T-cell (primary cell): ENCODE measurements at regions not wholly inside any gene's neighbourhood (a gene's known extent, or its start where the extent isn't known, plus 50 kb on each side); places are given as distances from the start of the nearest gene placed in this dataset.
"Not testable (repeated sequence)": the region's sequence is repeated elsewhere in the genome, so short reads cannot be mapped to it uniquely, and the experiment has no call there.

ENCODE experiments used
- ATAC-seq, 4 experiments: fragments of 200-7000 bp in 3 of 4; fragments of 150-1000 bp in 1 of 4; cut with Tn5 transposase; replicated peaks in 1 of 4; 1 replicate in 3 of 4; 2 replicates in 1 of 4; pipeline ENCODE4 v1.10.0; 2021; ENCODE audit warnings: moderate library complexity in 3 of 4, mild to moderate bottlenecking in 2 of 4, moderate number of reproducible peaks in 1 of 4
- CTCF ChIA-PET, 2 donors: fragments of 300-600 bp; sonication (Branson Sonifier 250); formaldehyde crosslinking; loops; one replicate each; lab custom pipeline; 2022; ENCODE audit warnings: antibody characterized with exemption in 2 of 2; lab: Charles Lee
- POLR2A ChIA-PET, 2 donors: fragments of 300-600 bp; sonication (Branson Sonifier 250); formaldehyde crosslinking; loops; one replicate each; lab custom pipeline; 2022; ENCODE audit warnings: antibody characterized with exemption in 2 of 2; lab: Charles Lee
- DNase-seq, 35 experiments: peaks; one replicate each; pipeline versions ENCODE4 v3.0.0 to v3.0.0-alpha.2; 2013 to 2023
- H3K27ac ChIP-seq: one replicate; pipeline ENCODE4 v1.5.1; 2013; ENCODE audit warnings: low read length
- H3K27me3 ChIP-seq, 2 experiments: replicated peaks in 1 of 2; 1 replicate in 1 of 2; 2 replicates in 1 of 2; pipeline versions ENCODE4 v1.6.1 to v1.7.0; 2013; ENCODE audit warnings: low read length in 1 of 2, mixed read lengths in 1 of 2; ENCODE audit not compliant: control insufficient read depth in 2 of 2, insufficient read depth in 2 of 2; ENCODE audit errors: extremely low read depth in 1 of 2
- H3K36me3 ChIP-seq, 2 donors: 1 replicate in 1 of 2; 2 replicates in 1 of 2; pipeline versions ENCODE4 v1.6.1 to v1.7.0; 2013; ENCODE audit warnings: low read length in 1 of 2; ENCODE audit not compliant: control insufficient read depth in 2 of 2, insufficient read depth in 1 of 2; ENCODE audit errors: extremely low read depth in 1 of 2
- H3K4me1 ChIP-seq, 2 experiments: 1 replicate in 1 of 2; 2 replicates in 1 of 2; pipeline versions ENCODE4 v1.6.1 to v1.7.0; 2013; ENCODE audit warnings: low read length in 2 of 2, mixed read lengths in 1 of 2; ENCODE audit not compliant: insufficient read depth in 2 of 2, control insufficient read depth in 1 of 2; ENCODE audit errors: extremely low read depth in 1 of 2
- H3K4me3 ChIP-seq, 2 donors: 1 replicate in 1 of 2; 2 replicates in 1 of 2; pipeline versions ENCODE4 v1.5.1 to v1.7.0; 2013; ENCODE audit warnings: mild to moderate bottlenecking in 2 of 2, low read length in 1 of 2, moderate library complexity in 1 of 2; ENCODE audit not compliant: control insufficient read depth in 1 of 2; ENCODE audit errors: extremely low read depth in 1 of 2
- H3K9me3 ChIP-seq: 2 replicates; pipeline ENCODE4 v1.7.0; 2013
- H3K27ac Mint-ChIP-seq, 2 donors: one replicate each; pipeline ENCODE4 v1.8.0; 2020 to 2021; ENCODE audit warnings: mild to moderate bottlenecking in 2 of 2, mixed read lengths in 2 of 2
- H3K27me3 Mint-ChIP-seq, 2 donors: one replicate each; pipeline ENCODE4 v1.8.0; 2021 to 2022; ENCODE audit warnings: mixed read lengths in 2 of 2
- H3K36me3 Mint-ChIP-seq: one replicate; pipeline ENCODE4 v1.8.0; 2021; ENCODE audit warnings: mixed read lengths
- H3K4me1 Mint-ChIP-seq, 3 donors: one replicate each; pipeline ENCODE4 v1.8.0; 2020 to 2022; ENCODE audit warnings: mixed read lengths in 3 of 3, mild to moderate bottlenecking in 1 of 3
- H3K4me3 Mint-ChIP-seq, 3 donors: one replicate each; pipeline ENCODE4 v1.8.0; 2020 to 2022; ENCODE audit warnings: mild to moderate bottlenecking in 3 of 3, mixed read lengths in 3 of 3, moderate library complexity in 3 of 3
- H3K9me3 Mint-ChIP-seq, 3 donors: one replicate each; pipeline ENCODE4 v1.8.0; 2020 to 2022; ENCODE audit warnings: mixed read lengths in 3 of 3
- WGBS: methylation state at CpG from one replicate; pipeline ENCODE4 v1.1.5; 2013; ENCODE audit warnings: missing lambda C conversion rate; ENCODE audit not compliant: insufficient coverage; 5-methylcytosine and 5-hydroxymethylcytosine counted together

DNA sequence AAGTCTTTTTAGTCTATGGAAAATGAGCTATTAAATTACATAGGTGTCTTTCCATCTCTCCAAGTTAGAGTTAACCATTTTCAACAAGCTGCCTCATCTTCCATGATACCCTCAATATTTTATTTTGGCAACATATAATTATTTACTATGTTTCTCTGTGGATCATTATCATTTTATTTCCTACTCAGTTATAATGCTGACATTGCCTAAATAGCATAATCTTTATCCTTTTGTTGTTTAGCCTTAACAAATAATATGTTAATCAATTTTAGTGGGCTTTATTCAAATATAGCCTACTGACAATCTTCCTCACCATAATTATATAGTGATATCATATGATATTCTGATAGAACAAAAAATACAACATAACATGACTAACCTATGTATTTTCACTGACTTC lies 1044.8 kb upstream of the FOXG1 start:
- ChIA-PET POLR2A (no interaction called here), CTCF (no interaction called here)
- no peak for ATAC-seq
- H3K9me3 ChIP-seq, result no peaks in the 10 kb centered on the region
- Mint-ChIP-seq H3K27me3 (no peaks in the 10 kb centered on the region), H3K4me3 (no peak overlapping the region), H3K27ac (no peak overlapping the region), H3K36me3 (no peaks in the 10 kb centered on the region), H3K9me3 (peaks cover 23 to 39% (median 35%) of the 10 kb centered on the region in 3 donors), H3K4me1 (no peaks in the 10 kb centered on the region)
- no peak overlapping the region for H3K4me3 ChIP-seq
- no peaks in the 10 kb centered on the region for H3K27me3 ChIP-seq
- no peak overlapping the region for H3K27ac ChIP-seq
- no peaks in the 10 kb centered on the region for H3K36me3 ChIP-seq
- DNase-seq, result no peak
- no peaks in the 10 kb centered on the region for H3K4me1 ChIP-seq

- H3K27ac Mint-ChIP-seq, result no peak overlapping the region
- Histone ChIP-seq H3K36me3 (no peaks in the 10 kb centered on the region), H3K4me3 (no peak overlapping the region), H3K4me1 (no peaks in the 10 kb centered on the region), H3K27ac (no peak overlapping the region), H3K27me3 (no peaks in the 10 kb centered on the region), H3K9me3 (no peaks in the 10 kb centered on the region)
- peaks cover 18 to 40% (median 27%) of the 10 kb centered on the region in 3 donors for H3K9me3 Mint-ChIP-seq
- H3K4me1 Mint-ChIP-seq, result no peaks in the 10 kb centered on the region
- H3K36me3 Mint-ChIP-seq, result no peaks in the 10 kb centered on the region
- H3K27me3 Mint-ChIP-seq, result no peaks in the 10 kb centered on the region
- WGBS, result no CpG with 5 or more reads among the region's 4 CpGs
- ChIA-PET POLR2A (no interaction called here), CTCF (no interaction called here)
- no peak for DNase-seq
- ATAC-seq, result no peak
- H3K4me3 Mint-ChIP-seq, result no peak overlapping the region
Observed at GRCh38 chr14:27725482-27725881, 1041.1 kb upstream of the FOXG1 start.

- no peaks in the 10 kb centered on the region for H3K27me3 Mint-ChIP-seq
- H3K9me3 ChIP-seq, result no peaks in the 10 kb centered on the region
- no peak overlapping the region for H3K4me3 Mint-ChIP-seq
- no peak overlapping the region for H3K27ac ChIP-seq
- DNase-seq (no peak), ATAC-seq (no peak)
- WGBS, result 100% methylated on average over 1 of the region's 2 CpGs
- no peaks in the 10 kb centered on the region for H3K36me3 Mint-ChIP-seq
- H3K27me3 ChIP-seq, result no peaks in the 10 kb centered on the region
- no peaks in the 10 kb centered on the region for H3K36me3 ChIP-seq
- H3K9me3 Mint-ChIP-seq, result peaks cover 4 to 36% (median 23%) of the 10 kb centered on the region in 3 donors
- H3K27ac Mint-ChIP-seq, result no peak overlapping the region
- ChIA-PET CTCF (no interaction called here), POLR2A (interaction anchor here in 1 of 2 donors (0.5 kb wide), 1 partner anchor 1128 kb away, joined by 3 read pairs; no protein-coding TSS in a partner anchor)
- no peaks in the 10 kb centered on the region for H3K4me1 Mint-ChIP-seq
- H3K4me1 ChIP-seq, result no peaks in the 10 kb centered on the region
- H3K4me3 ChIP-seq, result no peak overlapping the region
Observed at GRCh38 chr14:27727251-27727770, 1039.3 kb upstream of the FOXG1 start.

- DNase-seq (no peak), ATAC-seq (no peak)
- Mint-ChIP-seq H3K36me3 (no peaks in the 10 kb centered on the region), H3K9me3 (peaks cover 5 to 29% (median 18%) of the 10 kb centered on the region in 3 donors), H3K4me1 (no peaks in the 10 kb centered on the region), H3K27me3 (no peaks in the 10 kb centered on the region), H3K4me3 (no peak overlapping the region), H3K27ac (no peak overlapping the region)
- Histone ChIP-seq H3K4me1 (no peaks in the 10 kb centered on the region), H3K36me3 (no peaks in the 10 kb centered on the region), H3K9me3 (no peaks in the 10 kb centered on the region), H3K27me3 (no peaks in the 10 kb centered on the region), H3K27ac (no peak overlapping the region), H3K4me3 (no peak overlapping the region)
- ChIA-PET POLR2A (no interaction called here), CTCF (no interaction called here)
- 60% methylated on average over 2 of the region's 5 CpGs for WGBS
Observed at GRCh38 chr14:27730204-27730603, 1036.4 kb upstream of the FOXG1 start.

GRCh38 chr14:27739657-27740156 lies 1026.9 kb upstream of the FOXG1 start:
- Mint-ChIP-seq H3K27ac (no peak overlapping the region), H3K27me3 (no peaks in the 10 kb centered on the region), H3K36me3 (no peaks in the 10 kb centered on the region), H3K4me3 (no peak overlapping the region), H3K4me1 (no peaks in the 10 kb centered on the region), H3K9me3 (peaks cover 8 to 35% (median 26%) of the 10 kb centered on the region in 3 donors)
- ATAC-seq (no peak), DNase-seq (no peak)
- H3K27me3 ChIP-seq, result no peaks in the 10 kb centered on the region
- no peak overlapping the region for H3K4me3 ChIP-seq
- H3K4me1 ChIP-seq, result no peaks in the 10 kb centered on the region
- WGBS, result no CpG with 5 or more reads among the region's 1 CpG
- ChIA-PET POLR2A (no interaction called here), CTCF (no interaction called here)
- peaks cover 8% of the 10 kb centered on the region for H3K9me3 ChIP-seq
- no peaks in the 10 kb centered on the region for H3K36me3 ChIP-seq
- no peak overlapping the region for H3K27ac ChIP-seq

DNA sequence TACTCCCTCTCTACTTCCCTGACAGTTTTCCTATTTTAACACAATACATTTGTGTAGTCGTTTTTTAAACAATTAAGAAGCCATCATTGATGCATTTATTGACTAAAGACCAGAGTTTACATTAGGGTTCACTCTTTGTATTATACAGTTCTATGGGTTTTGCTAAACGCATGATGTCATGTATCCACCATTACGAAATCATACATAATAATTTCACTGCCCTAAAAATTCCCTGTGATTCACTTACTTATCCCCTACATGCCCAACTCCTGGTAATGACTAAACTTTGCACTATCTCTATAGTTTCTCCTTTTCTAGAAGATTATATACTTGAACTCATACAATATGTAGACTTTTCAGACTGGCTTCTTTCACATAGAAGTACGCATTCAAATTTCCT lies 1016.5 kb upstream of the FOXG1 start:
- Histone ChIP-seq H3K36me3 (no peaks in the 10 kb centered on the region), H3K4me3 (no peak overlapping the region), H3K27ac (no peak overlapping the region), H3K9me3 (no peaks in the 10 kb centered on the region), H3K27me3 (no peaks in the 10 kb centered on the region), H3K4me1 (no peaks in the 10 kb centered on the region)
- H3K27me3 Mint-ChIP-seq, result no peaks in the 10 kb centered on the region
- H3K4me1 Mint-ChIP-seq, result no peaks in the 10 kb centered on the region
- CTCF ChIA-PET, result no interaction called here
- peaks cover 5 to 22% (median 15%) of the 10 kb centered on the region in 3 donors for H3K9me3 Mint-ChIP-seq
- no peak overlapping the region for H3K4me3 Mint-ChIP-seq
- ATAC-seq (no peak), DNase-seq (no peak)
- POLR2A ChIA-PET, result no interaction called here
- 79% methylated on average over 2 of the region's 4 CpGs for WGBS
- no peaks in the 10 kb centered on the region for H3K36me3 Mint-ChIP-seq
- no peak overlapping the region for H3K27ac Mint-ChIP-seq

GRCh38 chr14:27757642-27758041 lies 1008.9 kb upstream of the FOXG1 start:
- H3K27ac ChIP-seq, H3K36me3 ChIP-seq, H3K4me3 ChIP-seq, H3K27ac Mint-ChIP-seq, H3K27me3 Mint-ChIP-seq, H3K9me3 ChIP-seq, H3K4me1 Mint-ChIP-seq, H3K4me1 ChIP-seq, H3K27me3 ChIP-seq, CTCF ChIA-PET, ATAC-seq, H3K4me3 Mint-ChIP-seq, H3K36me3 Mint-ChIP-seq, DNase-seq: not testable (repeated sequence)
- H3K9me3 Mint-ChIP-seq, result peaks cover 3 to 19% (median 13%) of the 10 kb centered on the region in 3 donors
- POLR2A ChIA-PET, result interaction anchor here in 1 of 2 donors (0.6 kb wide), 1 partner anchor 690 kb away, joined by 3 read pairs; no protein-coding TSS in a partner anchor
- WGBS, result no CpG with 5 or more reads among the region's 4 CpGs
